HG03575 (cell line): ENCODE measurements at regions not wholly inside any gene's neighbourhood (a gene's known extent, or its start where the extent isn't known, plus 50 kb on each side); places are given as distances from the start of the nearest gene placed in this dataset.

ENCODE experiments used
- ATAC-seq: cut with Tn5 transposase; IDR thresholded peaks from one replicate; pipeline ENCODE4 v1.9.1; 2021; ENCODE audit not compliant: unreplicated experiment, insufficient number of reproducible peaks, low FRiP score; ENCODE audit errors: extremely low read depth

- no peak for ATAC-seq
Measured at GRCh38 chr2:16262526-16263178, 322.3 kb downstream of the MYCN start.

- no peak for ATAC-seq
Measured at GRCh38 chr2:16261791-16262190, 321.4 kb downstream of the MYCN start.

GRCh38 chr2:16261071-16261470, 320.7 kb downstream of the MYCN start:
- no peak for ATAC-seq

- ATAC-seq, result no peak
Measured at GRCh38 chr2:16260041-16260830, 319.9 kb downstream of the MYCN start.

- ATAC-seq, result no peak
Measured at GRCh38 chr2:16259010-16259409, 318.7 kb downstream of the MYCN start.

GRCh38 chr2:16258350-16258749, 318.0 kb downstream of the MYCN start:
- no peak for ATAC-seq

GRCh38 chr2:16257322-16258028, 317.1 kb downstream of the MYCN start:
- ATAC-seq, result no peak

GRCh38 chr2:16256601-16257321, 316.4 kb downstream of the MYCN start:
- ATAC-seq, result no peak

- no peak for ATAC-seq
Measured at GRCh38 chr2:16255120-16255519, 314.8 kb downstream of the MYCN start.

- no peak for ATAC-seq
Measured at GRCh38 chr2:16254356-16254965, 314.1 kb downstream of the MYCN start.

- no peak for ATAC-seq
Measured at GRCh38 chr2:16253291-16253690, 312.9 kb downstream of the MYCN start.

- ATAC-seq, result no peak
Measured at GRCh38 chr2:16252891-16253290, 312.5 kb downstream of the MYCN start.

GRCh38 chr2:16252251-16252650, 311.9 kb downstream of the MYCN start:
- ATAC-seq, result no peak

- ATAC-seq, result no peak
Measured at GRCh38 chr2:16251511-16252225, 311.3 kb downstream of the MYCN start.

GRCh38 chr2:16250886-16251285, 310.5 kb downstream of the MYCN start:
- ATAC-seq, result no peak

- ATAC-seq, result no peak
Measured at GRCh38 chr2:16250466-16250865, 310.1 kb downstream of the MYCN start.

GRCh38 chr2:16250056-16250425, 309.7 kb downstream of the MYCN start:
- no peak for ATAC-seq

GRCh38 chr2:16249246-16250055, 309.1 kb downstream of the MYCN start:
- no peak for ATAC-seq
